ENCODE measurements at regions not wholly inside any gene's neighbourhood (a gene's known extent, or its start where the extent isn't known, plus 50 kb on each side); places are given as distances from the start of the nearest gene placed in this dataset.
"Not testable (repeated sequence)": the region's sequence is repeated elsewhere in the genome, so short reads cannot be mapped to it uniquely, and the experiment has no call there.

DNA sequence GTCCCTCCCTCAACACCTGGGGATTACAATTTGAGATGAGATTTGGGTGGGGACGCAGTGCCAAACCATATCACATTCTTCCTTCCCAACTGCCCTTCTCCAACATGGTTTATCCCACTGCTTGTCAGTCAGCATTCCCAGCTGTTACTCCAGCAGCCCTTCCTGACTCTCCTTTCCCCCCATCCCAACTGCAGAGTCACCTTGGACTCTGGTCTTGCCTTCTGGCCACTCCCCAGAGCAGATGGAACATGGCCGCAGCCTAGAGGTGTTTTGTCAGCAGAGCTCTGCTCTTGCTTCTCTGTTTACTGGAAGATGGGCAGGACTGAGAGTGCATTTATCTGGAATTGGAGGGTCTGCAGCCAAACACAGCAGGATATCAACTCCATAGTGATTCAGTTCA, 51.2 kb upstream of the MEX3C start:
- no peak for DNase-seq

DNA sequence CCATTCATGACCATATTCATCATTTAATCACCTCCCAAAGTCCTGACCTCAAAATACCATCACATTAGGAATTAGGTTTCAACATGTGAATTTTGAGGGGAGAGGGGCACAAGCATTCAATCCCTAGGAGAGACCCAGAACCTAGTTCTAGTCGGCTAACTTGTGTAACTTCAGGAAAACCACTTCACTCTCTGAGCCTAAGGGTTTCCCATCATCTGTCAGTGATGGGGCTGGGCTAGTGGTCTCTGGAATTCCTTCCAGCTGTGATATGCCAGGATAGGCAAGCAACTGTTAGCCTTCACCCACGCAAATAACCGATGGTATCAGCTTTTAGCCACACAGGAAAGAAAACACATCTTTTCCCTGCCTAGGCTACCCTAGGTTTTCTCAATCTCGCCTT, 52.5 kb upstream of the MEX3C start:
- no peak for DNase-seq

DNA sequence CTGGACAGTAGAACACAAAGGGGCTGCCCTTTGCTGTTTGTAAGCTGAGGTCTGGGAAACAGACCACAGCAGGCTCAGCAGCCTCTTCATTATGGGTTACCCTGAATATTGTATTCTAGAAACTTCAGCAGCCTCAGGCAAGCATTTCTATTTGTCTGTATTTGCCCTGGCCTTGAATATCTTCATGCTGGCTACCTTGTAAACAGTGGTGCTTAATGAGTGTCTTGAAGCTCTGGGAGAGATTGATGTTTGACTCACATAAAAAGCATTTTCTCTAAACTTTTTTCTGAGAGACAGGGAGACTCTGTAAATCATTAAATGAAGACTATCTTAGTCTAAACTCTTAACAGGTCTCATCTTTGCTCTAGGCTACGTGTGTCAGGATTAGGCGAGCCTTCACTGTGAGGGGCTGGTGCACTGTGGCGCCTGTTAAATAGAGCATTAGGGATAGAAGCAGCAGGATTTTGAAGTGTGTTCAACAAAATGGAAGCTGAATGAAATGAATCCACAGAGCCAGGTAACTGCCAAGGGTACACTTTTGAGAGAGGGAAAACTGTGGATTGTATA, 53.1 kb upstream of the MEX3C start:
- no peak for DNase-seq

DNA sequence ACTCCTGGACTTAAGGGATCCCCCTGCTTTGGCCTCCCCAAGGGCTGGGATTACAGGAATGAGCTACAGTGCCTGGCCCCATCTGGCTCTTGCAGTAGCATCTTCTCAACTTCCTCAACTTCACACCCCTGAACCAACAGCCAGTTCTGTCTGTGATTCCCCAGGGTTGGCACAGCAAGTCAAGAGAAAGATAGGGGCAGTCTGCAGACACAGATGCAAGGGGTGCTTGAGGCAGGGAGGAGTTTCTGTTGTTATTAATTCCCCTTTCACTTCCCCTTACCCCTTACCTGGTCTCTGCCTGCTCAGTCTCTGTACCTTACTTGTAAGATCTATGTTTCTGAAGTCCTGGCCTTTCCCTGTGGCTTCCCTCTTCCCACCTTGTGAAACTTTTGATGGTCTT, 54.1 kb upstream of the MEX3C start:
- DNase-seq = no peak

DNA sequence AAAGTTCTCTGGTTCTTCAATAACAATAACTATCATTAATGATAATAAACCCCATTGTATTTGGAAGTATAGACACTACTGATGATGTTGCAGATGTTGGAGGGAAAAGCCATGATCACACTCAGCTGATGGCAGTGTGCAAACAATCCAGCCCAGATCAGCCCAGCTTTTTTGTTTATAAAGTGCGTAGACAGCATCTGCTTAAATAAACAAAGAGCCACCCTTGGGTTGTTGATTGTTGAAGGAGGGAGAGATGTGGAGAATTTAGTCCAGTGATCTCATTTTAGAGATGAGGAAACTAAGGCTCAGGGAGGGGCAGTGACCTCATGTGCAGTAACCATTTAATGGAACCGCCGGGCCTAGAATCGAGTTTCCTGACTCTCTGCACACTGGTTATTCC, 56.0 kb upstream of the MEX3C start:
- no peak for DNase-seq

DNA sequence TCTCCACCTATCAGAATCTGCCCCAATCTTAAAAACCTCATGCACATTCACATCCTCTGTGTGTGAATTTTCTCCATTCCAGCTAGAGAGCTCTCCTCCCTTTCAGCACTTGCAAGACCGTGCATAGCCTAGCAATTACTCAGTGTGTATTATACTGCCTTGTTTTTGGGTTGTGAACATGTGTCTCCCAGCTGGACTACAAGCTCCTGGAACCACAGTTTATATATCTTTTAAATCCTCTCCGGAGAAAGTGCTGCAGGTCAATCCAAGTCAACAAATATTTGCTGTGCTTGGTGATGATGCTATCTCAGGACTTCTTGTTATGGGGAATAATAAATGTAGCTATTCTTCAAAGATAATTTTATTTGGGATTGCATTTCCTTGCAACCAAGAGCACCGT, 58.2 kb upstream of the MEX3C start:
- DNase-seq = no peak

DNA sequence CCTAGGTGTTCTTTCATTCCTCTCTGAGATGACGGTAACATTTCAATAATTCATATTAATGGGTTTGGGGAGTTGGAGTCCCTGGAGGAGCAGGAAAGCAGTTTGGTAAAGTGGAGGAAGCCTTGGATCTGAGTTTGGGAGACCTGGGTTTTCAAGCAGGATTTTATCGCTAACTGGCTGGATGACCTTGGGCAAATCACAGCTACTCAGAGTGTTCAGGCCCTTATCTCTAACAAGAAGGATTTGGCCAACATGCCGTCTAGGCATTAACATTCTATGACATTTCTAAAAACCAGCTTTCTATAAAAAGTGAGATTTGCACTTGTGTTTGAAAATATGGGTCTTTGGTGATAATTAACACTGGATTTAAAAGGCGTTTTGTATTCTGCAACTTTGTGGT, 59.7 kb upstream of the MEX3C start:
- no peak for DNase-seq

DNA sequence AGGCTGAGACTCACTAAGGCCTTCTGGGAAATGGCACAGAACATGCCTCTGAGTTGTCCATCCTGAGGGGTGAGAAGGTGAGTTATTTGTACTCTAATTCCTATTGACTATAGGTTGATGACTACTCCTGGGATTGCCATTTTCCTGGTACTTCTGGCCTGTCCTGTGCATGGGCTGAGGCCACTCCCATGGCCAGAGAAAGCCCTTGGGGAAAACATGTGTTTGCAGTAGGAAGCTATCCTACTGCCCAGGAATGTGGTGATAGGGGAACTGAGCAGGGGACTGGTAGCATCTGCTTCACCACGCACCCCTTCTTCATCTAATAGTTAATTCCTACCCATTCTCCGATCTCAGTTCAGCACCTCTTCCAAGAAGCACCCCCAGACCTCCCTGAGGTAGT, 62.6 kb upstream of the MEX3C start:
- no peak for DNase-seq

DNA sequence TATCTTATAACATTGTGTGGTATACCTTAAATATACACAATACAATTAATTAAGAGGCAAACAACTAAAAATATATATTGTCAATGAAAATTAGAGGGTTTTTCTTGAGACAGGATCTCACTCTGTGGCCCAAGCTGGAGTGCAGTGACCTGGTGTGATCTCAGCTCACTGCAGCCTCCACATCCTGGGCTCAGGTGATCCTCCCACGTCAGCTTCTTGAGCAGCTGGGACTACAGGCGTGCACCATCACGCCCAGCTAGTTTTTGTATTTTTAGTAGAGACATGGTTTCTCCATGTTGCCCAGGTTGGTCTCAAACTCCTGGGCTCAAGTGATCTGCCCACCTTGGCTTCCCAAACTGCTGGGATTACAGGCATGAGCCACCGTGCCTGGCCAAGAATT, 68.6 kb upstream of the MEX3C start:
- DNase-seq = not testable (repeated sequence)

DNA sequence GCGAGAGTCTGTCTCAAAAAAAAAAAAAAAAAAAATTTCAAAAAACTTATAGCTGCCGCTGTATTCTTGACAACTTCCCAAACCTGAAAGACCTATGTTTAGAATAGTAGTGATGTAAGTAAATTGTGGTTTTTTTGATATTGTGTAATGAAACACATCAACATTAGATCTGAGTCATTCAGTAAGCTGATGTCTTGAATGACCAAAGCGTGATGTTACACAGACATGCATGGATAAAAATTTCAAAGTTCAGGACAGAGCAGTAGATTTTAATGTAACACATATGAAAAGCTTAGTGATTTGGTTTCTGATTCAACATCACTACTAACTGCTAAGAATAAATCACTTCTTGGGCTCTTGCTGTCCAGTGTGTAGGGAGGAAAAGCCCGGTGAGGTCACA, 69.3 kb upstream of the MEX3C start:
- no peak for DNase-seq

DNA sequence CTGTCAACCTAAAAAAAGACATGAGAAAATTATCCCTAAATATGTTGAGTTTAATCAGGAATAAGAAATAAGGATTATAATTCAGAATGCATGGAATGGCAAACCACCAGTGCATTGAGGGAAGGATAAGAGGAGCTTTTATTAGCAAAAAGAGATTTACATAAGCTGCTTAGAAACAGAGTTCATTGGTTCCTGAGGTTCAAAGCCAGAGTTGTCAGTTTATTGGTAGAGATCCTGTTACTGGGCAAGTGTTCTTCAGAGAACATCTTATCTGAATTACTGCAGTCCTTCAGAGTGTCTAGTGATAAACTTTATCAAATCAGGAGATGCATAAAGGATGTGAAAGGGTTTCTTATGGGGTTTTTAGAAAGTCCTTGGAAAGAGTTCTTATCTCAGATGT, 76.0 kb upstream of the MEX3C start:
- no peak for DNase-seq

DNA sequence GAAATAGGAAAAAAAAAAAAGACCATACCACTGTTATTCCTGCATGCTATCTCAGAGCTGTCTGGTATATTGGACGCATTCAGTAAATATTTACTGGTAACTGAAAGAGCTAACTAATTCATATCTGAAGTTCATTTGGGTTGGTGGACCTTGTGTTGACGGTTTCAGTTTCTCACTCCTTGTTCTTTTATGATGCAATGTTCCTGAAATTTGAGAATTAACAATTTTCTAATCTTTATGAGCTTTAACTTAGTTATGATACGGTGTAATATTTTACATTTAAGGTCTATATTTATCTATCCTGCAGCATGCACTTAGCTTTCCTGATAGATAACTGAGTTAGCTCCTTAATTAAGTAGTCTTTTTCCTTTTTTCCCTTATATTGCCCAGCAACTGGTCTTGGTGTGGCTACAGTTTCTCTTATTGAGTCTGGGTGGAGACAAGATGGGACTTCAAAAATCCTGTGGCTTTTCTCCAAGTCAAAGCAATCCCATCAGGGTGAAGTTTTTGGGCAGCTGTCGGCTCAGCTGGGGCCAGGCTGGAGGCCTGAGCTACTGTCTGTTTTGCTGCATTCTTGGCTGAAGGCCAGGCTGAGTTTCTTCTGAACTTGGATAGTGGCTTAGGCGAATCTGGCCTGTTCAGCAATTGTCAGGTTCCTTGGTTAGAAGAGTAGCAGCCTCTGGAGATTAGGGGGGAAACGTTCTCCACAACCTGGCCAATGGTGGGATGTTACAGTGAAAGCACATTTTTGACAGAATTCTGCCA, 78.4 kb upstream of the MEX3C start:
- no peak for DNase-seq

DNA sequence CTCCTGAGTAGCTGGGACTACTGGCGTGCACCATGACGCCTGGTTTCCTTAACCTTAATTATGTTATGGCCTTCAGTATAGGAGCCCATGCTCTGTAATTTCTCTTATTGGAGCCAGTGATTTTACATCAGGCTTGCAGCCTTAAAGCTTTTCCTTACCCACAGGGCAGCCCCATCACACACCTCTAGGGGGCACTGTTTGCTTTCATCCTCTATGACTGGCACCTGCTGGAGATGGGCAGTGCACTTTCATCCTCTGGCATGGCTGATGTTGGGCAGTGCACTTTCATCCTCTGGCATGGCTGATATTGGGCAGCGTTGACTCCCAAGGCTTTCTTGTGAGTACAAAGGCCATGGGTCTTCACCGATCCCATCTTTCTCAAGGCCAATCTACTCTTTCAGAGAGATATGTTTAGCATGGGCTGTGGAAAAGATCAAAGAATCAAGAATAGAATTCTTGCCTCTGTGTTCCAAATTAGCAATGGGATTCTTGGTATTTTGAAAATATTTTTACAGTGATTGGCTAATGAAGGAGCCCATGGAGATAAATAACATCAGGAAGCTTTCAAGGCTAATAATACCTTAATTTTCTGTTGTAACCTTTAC, 80.7 kb upstream of the MEX3C start:
- DNase-seq = no peak

DNA sequence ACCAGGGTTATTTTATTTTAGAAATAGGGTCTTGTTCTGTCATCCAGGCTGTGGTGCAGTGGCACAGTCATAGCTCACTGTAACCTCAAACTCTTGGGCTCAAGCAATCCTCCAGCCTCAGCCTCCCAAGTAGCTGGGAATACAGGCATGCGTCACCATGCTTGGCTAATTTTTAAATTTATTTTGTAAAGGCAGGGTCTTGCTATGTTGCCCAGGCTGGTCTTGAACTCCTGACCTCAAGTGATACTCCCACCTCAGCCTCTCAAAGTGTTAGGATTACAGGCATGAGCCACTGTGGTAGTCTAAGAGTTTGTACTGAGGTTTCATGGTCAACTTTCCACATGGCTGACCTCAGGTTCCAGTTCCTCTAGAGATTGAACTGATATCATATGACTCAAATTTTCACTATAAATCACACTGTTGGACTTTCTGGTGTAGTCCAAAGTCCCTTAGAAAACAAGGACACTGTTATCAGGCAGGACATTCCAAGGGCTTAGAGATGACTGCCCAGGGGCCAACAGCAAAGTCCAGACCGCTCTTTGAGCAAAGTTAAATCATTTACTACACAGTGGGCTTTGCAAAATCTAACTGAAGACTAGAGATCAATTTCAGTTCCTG, 82.0 kb upstream of the MEX3C start:
- no peak for DNase-seq

DNA sequence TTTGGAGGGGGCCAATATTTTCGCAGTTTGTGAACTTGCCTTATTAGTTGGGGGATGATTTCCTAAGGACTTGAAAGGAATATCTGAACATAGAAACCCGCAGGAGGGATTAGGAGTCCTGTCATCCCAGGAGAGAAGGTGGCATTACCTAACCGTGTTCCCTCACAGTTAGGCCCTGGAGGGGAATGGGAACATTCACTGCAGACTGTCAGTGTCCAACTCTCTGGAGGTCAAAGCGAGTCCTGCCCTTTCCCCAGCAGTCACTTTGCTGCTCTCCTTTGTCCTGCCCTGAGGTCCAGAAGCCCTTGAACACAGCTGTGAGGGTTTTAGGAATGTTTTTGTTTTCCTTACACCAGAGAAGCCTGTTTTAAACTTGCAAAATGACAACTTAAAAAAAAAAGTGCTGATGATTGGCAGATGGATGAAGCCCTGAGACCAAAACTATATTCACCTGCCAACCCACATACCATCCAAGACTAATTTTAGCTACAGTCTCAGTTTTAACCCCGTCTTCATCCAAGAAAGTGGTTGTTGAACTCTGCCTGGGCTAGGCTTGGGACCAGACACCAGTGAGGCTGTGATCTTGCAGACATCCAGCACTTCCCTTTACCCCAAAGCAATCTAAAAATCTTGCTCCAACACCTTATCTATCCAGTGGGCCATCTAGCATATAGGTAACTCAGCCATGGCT, 90.5 kb upstream of the MEX3C start:
- no peak for DNase-seq

DNA sequence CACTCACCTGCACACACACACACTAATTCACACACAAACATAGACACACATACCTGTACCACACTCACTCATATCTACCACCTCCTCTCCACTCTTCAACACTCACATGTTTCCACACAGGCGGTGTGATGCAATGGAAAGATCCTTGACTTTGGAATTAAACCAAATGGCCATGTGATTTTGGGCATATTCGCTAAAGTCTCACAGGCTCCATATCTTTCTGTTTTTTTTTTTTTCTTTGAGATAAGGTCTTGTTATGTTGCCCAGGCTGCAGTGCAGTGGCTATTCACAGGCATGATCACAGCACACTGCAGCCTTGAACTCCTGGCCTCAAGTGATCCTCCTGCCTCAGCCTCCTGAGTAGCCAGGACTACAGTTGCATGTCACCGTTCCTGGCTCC, 91.1 kb upstream of the MEX3C start:
- DNase-seq = no peak

DNA sequence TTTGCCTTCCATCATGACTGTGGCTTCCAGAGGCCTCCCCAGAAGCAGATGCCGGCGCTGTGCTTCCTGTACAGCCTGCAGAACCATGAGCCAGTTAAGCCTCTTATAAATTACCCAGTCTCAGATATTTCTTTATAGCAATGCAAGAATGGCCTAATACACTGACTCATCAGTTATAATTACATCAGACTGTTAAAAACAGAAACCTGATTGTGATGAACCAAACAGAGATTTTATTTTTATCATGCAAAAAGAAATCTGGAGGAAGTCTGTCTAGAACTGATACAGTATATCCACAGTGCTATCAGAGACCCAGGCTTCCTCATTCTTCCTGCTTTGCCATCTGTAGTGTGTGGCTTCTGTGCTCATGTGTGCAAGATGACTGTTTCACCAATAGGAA, 93.4 kb upstream of the MEX3C start:
- DNase-seq = no peak

DNA sequence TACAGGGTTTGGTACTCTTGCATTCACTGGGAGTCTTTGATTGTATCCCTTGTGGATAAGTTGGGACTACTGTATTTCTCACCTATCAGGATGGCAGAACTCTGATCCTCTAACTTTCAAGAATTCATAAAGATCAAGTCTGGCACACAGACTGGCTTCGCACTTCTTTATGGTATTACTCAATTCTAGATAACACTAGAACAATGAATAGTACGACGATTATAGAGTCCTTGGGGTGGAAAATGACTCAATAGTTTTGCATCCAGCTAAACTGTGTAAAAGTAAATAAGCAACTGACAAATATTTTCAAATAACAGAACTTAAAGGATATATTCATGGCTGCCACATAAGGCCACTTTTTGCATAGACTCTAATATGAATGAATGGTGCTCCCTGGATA, 103.4 kb upstream of the MEX3C start:
- no peak for DNase-seq

DNA sequence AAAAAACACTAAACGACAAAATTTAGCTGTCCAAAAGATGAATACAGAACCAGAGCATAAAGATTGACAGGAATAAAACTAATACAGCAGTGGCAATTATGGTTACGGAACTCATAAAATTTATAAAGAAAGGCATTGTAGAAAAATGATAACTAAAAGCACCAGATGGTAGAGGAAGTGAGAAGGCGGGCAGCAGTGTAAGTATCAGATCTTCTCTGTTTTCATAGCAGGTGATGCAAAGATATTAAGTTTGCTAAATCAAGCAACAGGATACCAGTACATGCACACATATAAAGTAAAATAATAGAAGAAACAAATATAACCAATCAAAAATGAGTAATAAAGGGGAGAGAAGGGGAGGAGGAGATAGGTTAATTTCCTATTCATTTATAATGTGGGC, 103.9 kb upstream of the MEX3C start:
- no peak for DNase-seq

DNA sequence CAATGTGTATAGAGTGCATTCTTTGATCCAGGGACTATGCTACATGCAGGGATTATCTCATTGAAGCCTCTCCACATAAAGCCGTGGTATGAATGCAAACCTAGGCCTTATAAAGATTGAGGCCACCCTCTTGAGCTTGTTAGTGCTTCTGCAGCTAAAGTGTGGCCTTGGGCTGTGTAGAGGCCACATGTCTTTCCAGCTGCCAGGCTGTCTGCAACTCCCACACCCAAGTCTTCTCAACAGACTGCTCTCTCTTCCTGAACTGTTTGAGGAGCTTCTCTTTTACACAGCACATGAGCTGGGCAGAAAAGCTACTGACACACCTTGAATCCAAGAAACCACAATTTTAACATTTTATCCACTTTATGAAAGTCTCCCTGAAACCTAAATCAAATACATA, 119.2 kb upstream of the MEX3C start:
- DNase-seq = no peak

DNA sequence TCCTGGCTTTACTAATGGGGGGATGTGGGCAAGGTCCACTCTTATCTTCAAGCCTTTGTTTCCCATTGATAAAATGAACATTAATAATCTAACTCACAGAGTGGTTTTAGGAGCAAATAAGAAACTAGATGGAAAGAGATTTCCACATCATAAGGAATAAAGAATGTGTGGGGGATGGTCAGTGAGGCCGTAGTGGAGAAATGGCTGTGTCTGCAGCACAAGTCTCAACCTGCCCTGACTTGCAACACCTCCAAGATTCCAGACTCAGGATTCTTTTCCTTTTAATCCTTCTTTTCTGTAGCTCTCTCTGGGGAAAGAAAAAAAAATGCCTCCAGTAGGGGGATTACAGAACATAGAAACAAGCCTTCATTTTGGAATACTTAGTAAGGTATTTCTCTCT, 124.2 kb upstream of the MEX3C start:
- DNase-seq = no peak

DNA sequence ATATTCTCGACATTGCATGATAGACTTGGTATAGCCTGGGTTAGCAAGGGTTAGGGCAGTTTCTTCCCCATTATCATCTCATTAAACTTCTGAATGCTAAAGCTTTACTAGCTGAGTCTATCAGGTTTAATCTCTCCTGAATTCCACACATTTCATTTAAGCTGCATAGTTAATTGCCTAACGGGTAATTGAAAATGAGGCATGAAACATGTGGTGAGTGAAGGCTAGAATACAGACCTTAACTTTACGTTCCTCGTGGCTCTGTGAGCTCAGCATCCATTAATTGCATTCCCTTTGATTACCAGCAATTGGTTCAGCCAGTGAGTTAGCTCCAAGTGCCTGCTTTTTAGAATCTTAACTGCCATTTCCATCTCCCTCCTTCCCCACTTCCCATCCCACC, 126.5 kb upstream of the MEX3C start:
- no peak for DNase-seq

DNA sequence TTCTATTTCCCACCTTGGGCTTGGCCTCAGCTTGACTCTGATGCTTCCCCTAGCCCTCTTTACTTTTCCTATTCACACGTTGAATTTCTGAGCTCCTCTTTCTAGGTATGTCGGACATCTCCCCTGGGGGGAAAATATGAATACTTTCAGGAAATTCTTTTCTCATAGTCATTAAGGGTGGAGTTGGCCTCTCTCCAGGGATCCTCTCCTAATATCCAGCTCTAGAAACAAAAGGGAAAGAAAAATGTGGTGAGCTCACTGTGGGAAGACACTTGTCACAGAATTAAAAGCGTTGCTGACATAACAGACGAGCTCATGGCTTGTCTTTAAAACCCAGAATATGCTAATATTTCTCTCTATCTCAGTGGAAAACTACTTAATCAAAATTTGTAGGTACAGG, 132.7 kb upstream of the MEX3C start:
- no peak for DNase-seq

All from right kidney (tissue), 1 donor.